Left lobe of liver (tissue), 2 donors: ENCODE measurements at regions not wholly inside any gene's neighbourhood (a gene's known extent, or its start where the extent isn't known, plus 50 kb on each side); places are given as distances from the start of the nearest gene placed in this dataset.
"Not testable (repeated sequence)": the region's sequence is repeated elsewhere in the genome, so short reads cannot be mapped to it uniquely, and the experiment has no call there.

Source experiments
- ATAC-seq: fragments of 200-7000 bp; cut with Tn5 transposase; one replicate; pipeline ENCODE4 v1.9.1; 2020; ENCODE audit warnings: mild to moderate bottlenecking, moderate library complexity
- DNase-seq: peaks from one replicate; pipeline ENCODE4 v3.0.0-alpha.2; 2020; ENCODE audit warnings: low spot score
- donor health status: DM: no; HTN: no; CAD: no; lungs with moderate emphysema.
- donor health status: DM: no; HTN: yes; CAD: no.

DNA sequence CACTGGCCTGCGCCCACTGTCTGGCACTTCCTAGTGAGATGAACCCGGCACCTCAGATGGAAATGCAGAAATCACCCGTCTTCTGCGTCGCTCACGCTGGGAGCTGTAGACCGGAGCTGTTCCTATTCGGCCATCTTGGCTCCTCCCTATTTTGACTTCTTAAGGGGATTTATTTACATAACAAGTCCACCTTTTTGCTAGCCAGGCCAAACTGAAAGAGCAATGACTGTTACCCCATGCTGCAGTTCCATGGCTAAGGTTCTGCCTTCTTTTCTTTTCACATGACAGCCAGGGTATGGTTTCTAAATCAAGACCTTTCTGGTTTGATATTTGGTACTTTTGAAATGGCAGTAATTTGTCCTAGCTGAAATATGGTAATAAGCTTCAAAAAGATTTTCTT lies 270.0 kb upstream of the RRP15 start:
- not testable (repeated sequence) for ATAC-seq, DNase-seq

- no peak for ATAC-seq
- DNase-seq: no peak
These were observed 260.8 kb upstream of the RRP15 start for GRCh38 chr1:218024211-218024720.

DNA sequence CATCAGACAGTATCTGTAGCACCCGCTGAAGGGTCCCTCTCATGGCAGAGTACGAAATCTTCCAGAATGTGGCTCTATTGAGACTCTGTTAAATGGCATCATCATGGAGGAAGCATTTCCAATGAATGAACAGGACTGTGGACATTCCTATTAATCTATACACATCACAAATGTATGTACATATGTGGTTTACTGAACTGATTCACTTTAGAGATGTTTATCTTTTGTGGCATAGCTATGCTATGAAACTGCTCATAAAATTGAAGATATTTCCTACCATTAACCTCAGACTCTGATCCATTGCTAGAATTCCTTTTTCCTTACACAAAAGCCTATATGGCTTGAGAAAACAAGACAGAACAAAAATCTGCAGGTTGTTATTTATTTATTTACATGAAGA lies 259.6 kb upstream of the RRP15 start:
- DNase-seq: no peak
- no peak for ATAC-seq

DNA sequence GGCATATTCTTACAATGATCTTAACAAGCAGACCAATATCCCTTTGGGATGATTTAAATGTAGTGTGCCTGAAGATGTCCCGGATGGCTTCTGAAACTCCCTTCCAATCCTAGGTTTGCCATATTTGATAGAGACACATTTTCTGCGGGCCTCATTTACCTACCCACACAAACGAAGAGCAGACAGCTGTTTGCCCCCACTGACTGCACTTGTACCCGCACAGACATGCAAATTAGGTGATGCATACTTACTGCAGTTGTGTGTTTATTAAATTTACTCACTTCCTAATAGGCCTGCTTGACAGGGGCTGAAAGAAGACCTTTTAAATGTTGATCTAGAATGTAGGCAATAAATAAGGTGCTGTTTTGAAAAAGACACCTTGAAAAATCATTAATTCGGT lies 257.9 kb upstream of the RRP15 start:
- ATAC-seq (no peak), DNase-seq (no peak)

- ATAC-seq (no peak), DNase-seq (no peak)
These were observed 254.2 kb upstream of the RRP15 start for GRCh38 chr1:218030846-218031245.

- DNase-seq (no peak), ATAC-seq (no peak)
These were observed 253.2 kb upstream of the RRP15 start for GRCh38 chr1:218031901-218032300.

DNA sequence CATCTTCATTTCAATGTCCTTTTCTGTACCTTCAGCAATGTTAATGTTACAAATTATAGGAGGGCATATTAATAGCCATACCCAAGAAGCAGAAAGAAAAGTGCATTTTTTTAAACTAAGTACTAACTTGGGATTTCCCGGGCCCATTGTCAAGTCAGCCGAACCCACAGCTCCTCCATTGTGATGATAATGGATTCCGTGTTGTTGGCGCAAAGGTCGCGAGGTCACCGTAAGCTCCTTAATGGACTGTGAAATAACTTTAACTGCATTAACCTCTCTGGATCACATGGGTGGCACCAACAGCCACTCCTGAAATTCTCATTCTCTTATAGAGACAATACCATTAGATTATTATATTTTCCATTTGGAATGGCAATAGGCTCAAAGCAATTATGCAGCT lies 250.6 kb upstream of the RRP15 start:
- ATAC-seq (no peak), DNase-seq (no peak)

GRCh38 chr1:218048828-218049420 lies 236.2 kb upstream of the RRP15 start:
- DNase-seq (no peak), ATAC-seq (no peak)

DNA sequence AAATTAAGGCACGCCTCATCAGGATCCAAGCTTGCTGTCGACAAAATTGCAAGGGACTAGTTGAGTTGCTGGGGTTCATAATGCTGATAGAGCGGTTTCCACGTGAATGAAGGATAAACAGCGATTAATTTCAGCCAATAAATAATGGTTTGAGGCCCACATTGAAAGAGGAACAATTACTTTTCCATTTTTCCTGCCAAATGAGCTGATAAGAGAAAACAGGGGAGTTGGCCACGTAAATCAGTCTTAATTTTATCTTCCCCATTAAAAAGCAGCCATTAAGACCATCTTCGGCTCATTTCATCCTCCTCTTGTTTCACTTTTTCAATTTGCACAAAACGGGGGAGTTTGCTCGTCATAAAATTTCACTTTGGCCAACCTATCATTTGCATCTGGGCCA lies 235.5 kb upstream of the RRP15 start:
- DNase-seq: no peak
- no peak for ATAC-seq

DNA sequence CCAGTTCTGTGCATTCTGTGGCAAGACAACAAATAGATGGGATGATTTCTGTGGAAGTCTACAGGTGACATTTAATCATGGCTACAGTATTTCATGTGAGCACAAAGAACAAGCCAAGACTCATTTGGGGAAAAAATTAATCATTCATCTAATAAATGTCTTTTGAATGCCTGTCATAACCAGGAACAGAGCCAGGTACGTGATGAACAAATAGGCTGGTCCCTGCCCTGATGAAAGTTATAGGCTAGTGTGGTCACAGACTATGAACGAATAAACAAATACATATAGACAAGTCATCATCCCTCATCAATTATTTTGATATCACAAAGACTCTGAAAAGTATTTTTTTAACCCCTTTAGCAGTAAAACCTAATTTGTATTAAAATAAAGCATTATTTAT lies 226.4 kb upstream of the RRP15 start:
- DNase-seq (no peak), ATAC-seq (no peak)

DNA sequence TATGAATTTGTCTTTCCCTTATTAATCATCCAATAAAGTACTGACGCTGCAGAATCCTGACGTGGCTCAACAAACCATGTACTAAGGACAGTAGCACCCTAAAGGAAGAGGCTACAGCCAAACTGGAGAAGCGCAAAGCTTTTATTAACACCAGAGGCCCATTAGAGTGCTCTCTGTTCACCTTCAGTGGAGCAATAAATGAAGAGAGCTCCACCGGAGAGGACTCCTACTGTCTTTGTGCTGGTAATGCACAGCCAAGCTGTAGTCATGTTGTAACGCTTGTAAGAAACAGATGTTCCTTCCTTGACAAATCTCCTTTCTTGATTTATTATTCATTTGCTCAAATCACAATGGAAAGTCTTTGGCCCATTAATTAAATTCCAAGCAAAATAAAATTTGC lies 220.7 kb upstream of the RRP15 start:
- ATAC-seq: no peak
- no peak for DNase-seq

DNA sequence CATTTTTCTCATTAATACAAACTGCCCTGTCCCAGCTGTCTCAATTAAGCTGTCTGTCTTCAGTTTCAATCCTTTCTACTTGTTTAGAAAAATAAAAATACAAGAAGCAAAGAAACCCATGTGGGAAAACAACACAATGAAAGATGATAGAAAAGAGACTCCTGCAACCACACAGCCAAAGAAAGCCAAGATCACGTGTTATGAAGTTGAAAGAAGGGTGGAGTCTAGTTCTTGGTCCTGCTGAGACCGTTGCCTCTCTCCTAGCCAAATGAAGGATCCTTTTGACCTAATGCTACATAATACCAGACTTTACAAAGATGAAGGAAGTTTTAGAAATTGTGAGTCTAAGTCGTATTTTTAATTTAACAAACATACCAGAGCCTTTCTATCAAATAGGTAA lies 218.8 kb upstream of the RRP15 start:
- ATAC-seq (no peak), DNase-seq (no peak)

DNA sequence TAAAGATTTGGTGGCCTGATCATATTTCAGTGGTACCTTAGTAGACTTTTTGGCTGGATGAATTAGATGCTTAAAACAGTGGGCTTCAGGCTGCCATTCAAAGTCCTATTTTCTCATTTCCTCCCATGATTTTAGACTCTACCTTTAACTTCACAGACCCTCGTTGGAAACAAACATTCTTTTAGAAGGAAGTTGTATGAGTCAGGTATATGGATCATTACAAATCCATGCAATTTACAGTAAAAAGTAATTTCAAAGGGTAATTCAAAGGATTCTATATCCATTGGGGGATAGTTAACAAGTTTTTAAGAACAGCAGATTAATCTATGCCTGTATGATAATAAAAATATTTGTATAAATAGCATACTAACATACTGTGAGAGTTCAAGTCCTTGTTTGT lies 216.9 kb upstream of the RRP15 start:
- ATAC-seq: no peak
- no peak for DNase-seq

GRCh38 chr1:218069180-218069579 lies 215.9 kb upstream of the RRP15 start:
- DNase-seq (no peak), ATAC-seq (no peak)

GRCh38 chr1:218073062-218073461 lies 212.0 kb upstream of the RRP15 start:
- no peak for DNase-seq
- ATAC-seq: no peak

GRCh38 chr1:218078916-218079315 lies 206.2 kb upstream of the RRP15 start:
- no peak for ATAC-seq
- no peak for DNase-seq

GRCh38 chr1:218079347-218079746 lies 205.7 kb upstream of the RRP15 start:
- DNase-seq: no peak
- ATAC-seq: no peak

DNA sequence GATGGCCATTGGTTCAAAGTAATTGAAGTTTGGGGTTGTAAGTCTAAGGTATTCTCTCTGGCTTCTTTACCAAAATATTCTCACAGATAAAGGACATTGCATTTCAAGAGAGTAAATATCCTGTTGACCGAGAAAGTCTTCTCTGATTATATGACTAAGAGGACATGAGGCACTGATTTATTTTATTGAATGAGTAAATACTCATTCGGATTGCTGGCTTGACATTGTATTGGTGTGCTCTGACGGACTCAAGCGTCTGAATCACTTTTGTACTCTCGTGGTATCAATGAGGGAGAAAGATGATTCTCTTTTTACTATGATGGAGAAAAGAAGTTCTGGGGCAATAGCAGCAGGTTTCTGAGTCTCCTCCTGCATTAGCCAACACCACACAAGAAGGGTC lies 205.3 kb upstream of the RRP15 start:
- ATAC-seq (no peak), DNase-seq (no peak)

DNA sequence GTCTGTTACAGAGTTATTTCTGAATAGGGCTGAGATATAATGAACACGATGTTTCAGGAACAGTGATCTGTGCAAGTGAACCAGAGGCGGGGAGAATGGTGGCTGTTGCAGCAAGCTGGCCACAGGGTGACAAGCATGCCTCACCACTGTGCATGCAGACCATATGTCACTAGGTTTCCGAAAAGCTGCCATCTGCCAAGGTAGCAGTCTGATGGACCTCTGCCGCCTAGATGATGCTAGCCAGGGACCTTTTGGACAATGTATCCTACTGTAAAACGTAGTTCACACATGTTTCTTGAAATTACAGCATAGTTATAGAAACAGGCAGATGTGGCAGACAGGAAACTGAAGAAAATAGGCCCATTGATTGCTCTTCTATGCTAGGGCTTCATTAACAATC lies 204.2 kb upstream of the RRP15 start:
- DNase-seq (no peak), ATAC-seq (no peak)

DNA sequence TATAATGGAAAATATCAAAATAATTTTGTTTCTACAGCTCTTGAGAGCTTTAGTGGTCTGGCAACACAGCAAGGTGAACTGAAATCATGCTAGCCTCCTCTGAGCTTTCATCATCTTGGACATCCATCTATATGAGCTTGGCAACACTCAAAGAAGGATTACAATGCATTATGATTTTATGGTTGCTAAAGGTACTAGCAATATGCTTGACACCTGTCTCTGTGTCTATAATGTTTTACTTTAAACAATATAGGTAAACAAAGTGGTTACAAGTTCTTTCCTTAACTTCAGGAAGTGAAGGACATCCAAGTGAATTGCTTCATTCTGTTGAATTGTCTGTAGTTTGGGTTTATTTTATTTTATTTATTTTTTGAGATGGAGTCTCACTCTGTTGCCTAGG lies 203.7 kb upstream of the RRP15 start:
- no peak for ATAC-seq
- no peak for DNase-seq

GRCh38 chr1:218090459-218090858 lies 194.6 kb upstream of the RRP15 start:
- ATAC-seq (no peak), DNase-seq (no peak)

DNA sequence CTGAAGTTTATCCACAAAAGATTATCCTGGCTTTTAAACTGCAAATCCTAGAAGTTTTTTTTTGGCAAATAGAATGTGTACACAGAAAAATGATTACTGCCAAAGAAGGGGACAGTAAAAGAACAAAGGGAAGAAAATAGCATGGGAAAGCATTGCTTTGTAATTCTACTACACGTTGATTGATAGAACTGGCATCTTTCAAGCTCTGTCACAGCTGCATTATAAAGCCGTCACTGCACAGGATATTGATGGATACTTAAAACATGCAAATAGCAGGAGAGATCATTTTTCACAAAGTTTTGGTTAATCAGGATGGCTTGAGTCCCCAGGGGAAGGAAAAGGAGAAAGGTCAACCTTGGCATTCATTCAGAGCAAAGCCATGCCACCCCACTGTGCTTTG lies 183.7 kb upstream of the RRP15 start:
- DNase-seq: no peak
- ATAC-seq: no peak

DNA sequence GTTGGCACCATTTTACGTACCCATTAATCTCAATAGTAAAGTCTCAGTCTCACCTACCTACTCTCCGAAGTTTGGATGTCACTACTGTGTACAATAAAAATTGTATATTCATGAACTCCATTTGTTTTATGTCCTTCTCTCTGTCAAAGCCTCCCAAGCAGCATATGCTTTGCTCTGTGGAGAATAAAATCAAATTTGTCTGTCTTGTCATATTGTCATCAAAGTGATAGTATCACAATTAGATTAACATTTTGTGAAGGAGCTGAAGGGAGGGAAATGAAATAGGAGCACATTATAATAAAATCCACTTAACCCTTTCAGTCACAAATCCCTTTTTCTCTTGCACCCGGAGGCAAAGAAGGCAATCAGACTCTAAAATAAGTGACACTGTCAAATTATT lies 177.1 kb upstream of the RRP15 start:
- ATAC-seq: no peak
- no peak for DNase-seq

- no peak for DNase-seq
These were observed 172.2 kb upstream of the RRP15 start for GRCh38 chr1:218112862-218113261.

More at GRCh38 chr1:218112862-218113261, 172.2 kb upstream of the RRP15 start:
- ATAC-seq: no peak
